Sigmoid colon (tissue), 6 donors: ENCODE measurements at regions not wholly inside any gene's neighbourhood (a gene's known extent, or its start where the extent isn't known, plus 50 kb on each side); places are given as distances from the start of the nearest gene placed in this dataset.

ENCODE experiments used
- DNase-seq: peaks from one replicate; pipeline ENCODE4 v3.0.0-alpha.2; 2019
- H3K27ac ChIP-seq, 4 donors: fragments of 200-600 bp; sonication (generic); one replicate each; pipeline ENCODE4 v1.5.1; 2016 to 2019; ENCODE audit warnings: mild to moderate bottlenecking in 1 of 4
- H3K27me3 ChIP-seq, 3 donors: fragments of 200-600 bp; sonication (generic); one replicate each; pipeline ENCODE4 v1.5.1; 2019; ENCODE audit warnings: mild to moderate bottlenecking in 1 of 3
- H3K36me3 ChIP-seq, 4 donors: fragments of 200-600 bp; sonication (generic); one replicate each; pipeline ENCODE4 v1.5.1; 2016 to 2019
- H3K4me1 ChIP-seq, 4 donors: fragments of 200-600 bp; sonication (generic); one replicate each; pipeline ENCODE4 v1.5.1; 2017 to 2019
- H3K4me3 ChIP-seq, 4 donors: fragments of 200-600 bp; sonication (generic); one replicate each; pipeline ENCODE4 v1.5.1; 2017 to 2019; ENCODE audit warnings: mild to moderate bottlenecking in 2 of 4, moderate library complexity in 1 of 4
- H3K9me3 ChIP-seq, 4 donors: fragments of 200-600 bp in 3 of 4; sonication (generic) in 3 of 4; one replicate each; pipeline versions ENCODE4 v1.5.1 to v1.6.1; 2013 to 2019
- EP300 ChIP-seq, 4 donors: sonication (generic); formaldehyde crosslinking; IDR thresholded peaks; one replicate each; pipeline ENCODE4 v1.6.1; 2017; ENCODE audit warnings: antibody characterized with exemption in 4 of 4
- POLR2A ChIP-seq, 2 donors: fragments of 450-650 bp; IDR thresholded peaks; one replicate each; pipeline ENCODE4 v1.6.1; 2016; ENCODE audit warnings: antibody characterized with exemption in 2 of 2, mild to moderate bottlenecking in 2 of 2, moderate library complexity in 2 of 2
- POLR2AphosphoS5 ChIP-seq, 4 donors: sonication (generic); formaldehyde crosslinking; IDR thresholded peaks; one replicate each; pipeline ENCODE4 v1.6.1; 2017; ENCODE audit warnings: antibody characterized with exemption in 4 of 4
- WGBS, 2 donors: extraction: QIAGEN DNeasy Blood & Tissue Kit; methylation state at CpG; one replicate each; pipeline ENCODE4 v1.1.7; 2013; 5-methylcytosine and 5-hydroxymethylcytosine counted together
- intact Hi-C: fragments of 100-400 bp; cut with DNase I; formaldehyde crosslinking; loops from one replicate; pipeline ENCODE4 v1.15.1; 2023
- TF ChIP-seq, protein P1 (sequence below), 4 experiments: fragments of 450-650 bp in 3 of 4; fragments of 200-600 bp in 1 of 4; IDR thresholded peaks; one replicate each; pipeline ENCODE4 v1.5.1; 2016 to 2019; ENCODE audit warnings: antibody characterized with exemption in 4 of 4, mild to moderate bottlenecking in 3 of 4, moderate library complexity in 2 of 4
- donor health status: healthy with polysubstance abuse.
- donor health status: healthy.

DNA sequence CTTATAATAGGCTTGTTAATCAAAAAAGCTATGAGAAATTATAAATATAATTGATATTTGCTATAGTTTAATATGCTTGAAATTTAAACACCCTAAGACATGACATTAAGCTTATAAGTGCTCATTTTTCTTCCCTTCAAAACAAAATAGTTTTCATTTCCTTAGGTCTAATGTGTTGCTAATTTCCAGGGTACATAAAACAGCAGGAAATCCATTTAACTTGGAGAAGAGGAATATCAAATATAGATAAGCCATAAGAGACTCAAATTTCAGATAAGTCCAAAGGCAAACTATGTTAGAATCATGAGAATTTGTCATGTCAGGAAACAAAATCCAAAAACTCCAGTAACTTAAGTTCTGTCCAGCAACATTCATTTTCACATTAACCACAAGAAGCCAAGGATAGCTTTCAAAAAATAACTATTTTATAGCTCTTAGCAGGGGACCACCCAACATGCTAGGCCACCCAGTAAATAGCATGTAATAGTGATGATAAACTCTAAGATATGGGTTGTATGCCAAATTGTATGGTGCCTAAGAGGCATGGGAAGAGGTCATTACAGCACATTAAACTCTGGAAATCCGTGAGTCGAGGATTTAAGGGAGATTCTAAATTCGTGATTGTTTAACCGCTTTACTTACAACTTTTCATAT is 298.1 kb downstream of the CRPPA start:
- intact Hi-C loops: no loop called here
- DNase-seq: no peak
- peaks cover 0 to 2% (median 0%) of the 10 kb centered on the region in 4 donors for H3K36me3 ChIP-seq
- TF ChIP-seq POLR2A (IDR thresholded peaks at IDR 0.05) (no peak), EP300 (IDR thresholded peaks at IDR 0.05) (no peak), POLR2AphosphoS5 (IDR thresholded peaks at IDR 0.05) (no peak)
- TF ChIP-seq, protein P1, sequence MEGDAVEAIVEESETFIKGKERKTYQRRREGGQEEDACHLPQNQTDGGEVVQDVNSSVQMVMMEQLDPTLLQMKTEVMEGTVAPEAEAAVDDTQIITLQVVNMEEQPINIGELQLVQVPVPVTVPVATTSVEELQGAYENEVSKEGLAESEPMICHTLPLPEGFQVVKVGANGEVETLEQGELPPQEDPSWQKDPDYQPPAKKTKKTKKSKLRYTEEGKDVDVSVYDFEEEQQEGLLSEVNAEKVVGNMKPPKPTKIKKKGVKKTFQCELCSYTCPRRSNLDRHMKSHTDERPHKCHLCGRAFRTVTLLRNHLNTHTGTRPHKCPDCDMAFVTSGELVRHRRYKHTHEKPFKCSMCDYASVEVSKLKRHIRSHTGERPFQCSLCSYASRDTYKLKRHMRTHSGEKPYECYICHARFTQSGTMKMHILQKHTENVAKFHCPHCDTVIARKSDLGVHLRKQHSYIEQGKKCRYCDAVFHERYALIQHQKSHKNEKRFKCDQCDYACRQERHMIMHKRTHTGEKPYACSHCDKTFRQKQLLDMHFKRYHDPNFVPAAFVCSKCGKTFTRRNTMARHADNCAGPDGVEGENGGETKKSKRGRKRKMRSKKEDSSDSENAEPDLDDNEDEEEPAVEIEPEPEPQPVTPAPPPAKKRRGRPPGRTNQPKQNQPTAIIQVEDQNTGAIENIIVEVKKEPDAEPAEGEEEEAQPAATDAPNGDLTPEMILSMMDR (IDR thresholded peaks at IDR 0.05): no peak
- no peaks in the 10 kb centered on the region for H3K27me3 ChIP-seq
- no peak overlapping the region for H3K4me3 ChIP-seq
- H3K4me1 ChIP-seq: no peaks in the 10 kb centered on the region
- no peaks in the 10 kb centered on the region for H3K9me3 ChIP-seq
- 92 to 93% methylated on average over 4 of the region's 4 CpGs for WGBS, 2 donors
- no peak overlapping the region for H3K27ac ChIP-seq

DNA sequence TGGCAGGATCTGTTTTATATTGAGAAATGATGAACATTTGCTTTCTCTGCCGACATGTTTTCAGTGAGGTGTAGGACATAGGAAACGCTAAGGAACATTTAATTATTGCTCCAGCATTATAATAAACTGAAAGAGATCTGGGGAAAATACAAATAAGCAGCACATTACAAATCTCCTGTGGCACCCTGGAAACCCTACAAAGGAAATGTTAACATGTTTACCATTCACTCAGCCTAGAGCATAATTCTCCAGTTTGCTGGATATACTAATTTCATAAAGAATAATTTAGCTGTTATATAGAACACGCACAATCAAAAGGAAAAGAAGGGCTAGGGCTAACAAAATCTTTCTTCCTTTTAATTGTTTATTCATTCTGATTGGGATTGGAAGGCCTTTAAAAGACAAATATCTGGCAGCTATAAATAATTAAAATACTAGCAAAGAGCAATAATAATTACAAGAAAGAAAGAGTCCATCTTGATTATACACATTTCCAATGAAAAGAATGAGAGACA is 299.4 kb downstream of the CRPPA start:
- Histone ChIP-seq H3K9me3 (no peaks in the 10 kb centered on the region), H3K27me3 (no peaks in the 10 kb centered on the region), H3K4me3 (no peak overlapping the region), H3K4me1 (no peaks in the 10 kb centered on the region), H3K36me3 (peaks cover 0 to 2% (median 0%) of the 10 kb centered on the region in 4 donors), H3K27ac (no peak overlapping the region)
- intact Hi-C loops: no loop called here
- 89% methylated on average over 3 of the region's 3 CpGs for WGBS, 2 donors
- no peak for TF ChIP-seq EP300 (IDR thresholded peaks at IDR 0.05)
- TF ChIP-seq POLR2AphosphoS5 (IDR thresholded peaks at IDR 0.05): no peak
- no peak for DNase-seq

DNA sequence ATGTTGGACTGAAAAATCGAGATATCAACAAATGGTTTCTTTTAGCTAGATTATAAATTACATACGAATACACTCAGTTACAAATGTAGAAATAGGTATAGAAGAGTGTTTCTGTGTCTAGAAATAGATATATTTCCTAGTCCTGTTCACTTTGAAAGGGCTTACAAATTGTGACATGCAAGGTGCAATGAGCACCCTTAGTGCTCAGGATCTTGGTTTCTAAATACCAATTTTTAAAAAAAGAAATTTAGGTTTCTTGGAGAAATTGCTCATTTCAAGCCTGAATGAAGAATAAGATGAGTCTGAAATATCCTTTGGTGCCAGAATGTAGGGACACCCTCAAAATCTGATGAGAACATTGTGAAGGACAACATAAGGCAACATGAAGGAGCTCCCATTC is 306.0 kb downstream of the CRPPA start:
- H3K27me3 ChIP-seq: no peaks in the 10 kb centered on the region
- peaks cover 0 to 2% (median 0%) of the 10 kb centered on the region in 4 donors for H3K9me3 ChIP-seq
- no peak overlapping the region for H3K4me3 ChIP-seq
- peaks cover 0 to 2% (median 0%) of the 10 kb centered on the region in 4 donors for H3K36me3 ChIP-seq
- TF ChIP-seq POLR2AphosphoS5 (IDR thresholded peaks at IDR 0.05): no peak
- TF ChIP-seq EP300 (IDR thresholded peaks at IDR 0.05): no peak
- no peak for TF ChIP-seq POLR2A (IDR thresholded peaks at IDR 0.05)
- TF ChIP-seq, protein P1 (IDR thresholded peaks at IDR 0.05): no peak
- no peaks in the 10 kb centered on the region for H3K4me1 ChIP-seq
- no peak overlapping the region for H3K27ac ChIP-seq
- no peak for DNase-seq
- intact Hi-C loops: no loop called here
- 90 to 94% methylated on average over 2 of the region's 2 CpGs for WGBS, 2 donors

DNA sequence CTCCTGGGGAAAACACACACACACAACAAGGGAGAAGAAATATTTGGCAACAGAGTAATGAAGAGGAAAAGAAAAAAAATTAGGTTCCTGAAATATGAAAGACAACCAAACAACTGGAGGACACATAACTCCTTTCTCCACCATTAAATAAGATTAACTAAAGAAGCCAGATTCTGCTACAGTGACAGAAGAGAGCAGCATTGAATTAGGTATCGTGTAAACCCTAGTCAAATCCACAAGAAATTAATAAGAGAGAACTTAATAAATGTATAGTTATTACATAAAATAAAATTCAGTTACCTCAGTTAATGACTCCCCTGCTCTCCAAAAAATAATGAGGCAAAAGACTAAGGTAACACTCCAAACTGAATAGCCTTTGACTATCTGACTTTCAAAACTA is 306.7 kb downstream of the CRPPA start:
- DNase-seq: no peak
- H3K36me3 ChIP-seq: peaks cover 0 to 2% (median 0%) of the 10 kb centered on the region in 4 donors
- TF ChIP-seq, protein P1 (IDR thresholded peaks at IDR 0.05): no peak
- TF ChIP-seq POLR2AphosphoS5 (IDR thresholded peaks at IDR 0.05) (no peak), EP300 (IDR thresholded peaks at IDR 0.05) (no peak), POLR2A (IDR thresholded peaks at IDR 0.05) (no peak)
- H3K27me3 ChIP-seq: no peaks in the 10 kb centered on the region
- WGBS, 2 donors: 74 to 95% methylated on average over 1 of the region's 1 CpG
- no peak overlapping the region for H3K27ac ChIP-seq
- no peaks in the 10 kb centered on the region for H3K4me1 ChIP-seq
- intact Hi-C loops: no loop called here
- peaks cover 0 to 3% (median 0%) of the 10 kb centered on the region in 4 donors for H3K9me3 ChIP-seq
- no peak overlapping the region for H3K4me3 ChIP-seq

DNA sequence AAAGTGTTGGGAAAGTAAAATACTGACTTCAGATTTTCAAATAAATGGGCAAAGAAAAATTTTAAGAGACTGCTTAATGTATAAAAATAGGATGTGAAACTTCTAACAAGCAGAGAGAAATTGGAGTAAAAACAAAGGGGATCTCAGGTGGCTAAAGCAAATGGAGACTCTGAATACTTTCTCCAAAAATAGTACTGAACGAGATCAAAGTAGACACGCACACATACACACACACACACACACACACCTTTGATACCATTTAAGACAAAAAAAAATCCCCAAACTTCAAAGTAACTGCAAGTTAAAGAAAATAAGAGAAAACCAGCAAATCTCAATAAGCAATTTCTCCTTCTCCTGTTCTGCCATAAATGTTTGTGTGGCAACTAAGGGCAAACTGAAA is 307.3 kb downstream of the CRPPA start:
- H3K27me3 ChIP-seq: no peaks in the 10 kb centered on the region
- WGBS, 2 donors: 70 to 83% methylated on average over 2 of the region's 2 CpGs
- peaks cover 0 to 5% (median 0%) of the 10 kb centered on the region in 4 donors for H3K9me3 ChIP-seq
- H3K27ac ChIP-seq: no peak overlapping the region
- no peak overlapping the region for H3K4me3 ChIP-seq
- intact Hi-C loops: no loop called here
- TF ChIP-seq, protein P1 (IDR thresholded peaks at IDR 0.05): no peak
- TF ChIP-seq POLR2AphosphoS5 (IDR thresholded peaks at IDR 0.05): no peak
- no peak for TF ChIP-seq EP300 (IDR thresholded peaks at IDR 0.05)
- no peak for TF ChIP-seq POLR2A (IDR thresholded peaks at IDR 0.05)
- peaks cover 0 to 2% (median 0%) of the 10 kb centered on the region in 4 donors for H3K36me3 ChIP-seq
- H3K4me1 ChIP-seq: no peaks in the 10 kb centered on the region
- DNase-seq: no peak
